ENCODE measurements at regions not wholly inside any gene's neighbourhood (a gene's known extent, or its start where the extent isn't known, plus 50 kb on each side); places are given as distances from the start of the nearest gene placed in this dataset.

DNA sequence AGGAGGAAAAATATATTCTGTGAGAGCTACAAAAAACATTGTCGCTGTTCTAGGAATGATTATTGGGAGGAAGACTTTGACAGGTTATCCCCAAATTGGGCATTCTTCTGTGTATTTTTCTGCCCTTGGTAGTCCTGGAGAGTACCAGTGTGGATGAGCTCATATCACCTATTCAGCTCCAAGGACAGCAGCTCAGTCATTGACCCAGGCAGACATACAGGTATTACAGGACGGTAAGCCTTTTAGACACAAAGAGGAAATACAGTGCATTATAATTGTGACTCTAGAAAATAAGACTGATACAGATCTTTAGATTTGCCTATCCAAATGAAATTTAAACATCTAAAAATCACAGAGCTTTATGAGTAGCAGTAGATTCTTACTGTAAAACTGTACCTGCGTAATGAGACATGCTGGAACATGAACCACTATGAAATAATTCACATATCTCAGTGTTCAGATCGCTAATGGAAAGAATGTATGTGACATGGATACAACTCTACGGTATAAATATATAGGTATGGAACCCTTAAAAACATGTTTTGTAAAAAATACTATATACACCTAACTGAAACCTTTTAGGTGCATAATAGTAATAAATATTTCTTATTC lies 56.0 kb downstream of the PLK2 start:
- 100% methylated on average over 1 of the region's 5 CpGs for WGBS (ENCODE audit: insufficient coverage)
- H3K4me3 Mint-ChIP-seq: no peak overlapping the region
- H3K27me3 ChIP-seq (replicated peaks in 1 of 4; ENCODE audit: control extremely low read depth in 1 of 4, control insufficient read depth in 3 of 4, insufficient read depth in 4 of 4, low read length in 3 of 4): no peaks in the 10 kb centered on the region
- ChIA-PET POLR2A (no interaction called here), CTCF (no interaction called here)
- no peak overlapping the region for H3K4me2 ChIP-seq (replicated peaks; ENCODE audit: low read depth, low read length, poor library complexity, severe bottlenecking)
- H4K20me1 ChIP-seq (ENCODE audit: control insufficient read depth, insufficient read depth, low read length, poor library complexity, severe bottlenecking): no peaks in the 10 kb centered on the region
- H2AFZ ChIP-seq (ENCODE audit: insufficient read depth, low read depth, low read length, poor library complexity, severe bottlenecking): no peak overlapping the region
- TF ChIP-seq, protein P1, sequence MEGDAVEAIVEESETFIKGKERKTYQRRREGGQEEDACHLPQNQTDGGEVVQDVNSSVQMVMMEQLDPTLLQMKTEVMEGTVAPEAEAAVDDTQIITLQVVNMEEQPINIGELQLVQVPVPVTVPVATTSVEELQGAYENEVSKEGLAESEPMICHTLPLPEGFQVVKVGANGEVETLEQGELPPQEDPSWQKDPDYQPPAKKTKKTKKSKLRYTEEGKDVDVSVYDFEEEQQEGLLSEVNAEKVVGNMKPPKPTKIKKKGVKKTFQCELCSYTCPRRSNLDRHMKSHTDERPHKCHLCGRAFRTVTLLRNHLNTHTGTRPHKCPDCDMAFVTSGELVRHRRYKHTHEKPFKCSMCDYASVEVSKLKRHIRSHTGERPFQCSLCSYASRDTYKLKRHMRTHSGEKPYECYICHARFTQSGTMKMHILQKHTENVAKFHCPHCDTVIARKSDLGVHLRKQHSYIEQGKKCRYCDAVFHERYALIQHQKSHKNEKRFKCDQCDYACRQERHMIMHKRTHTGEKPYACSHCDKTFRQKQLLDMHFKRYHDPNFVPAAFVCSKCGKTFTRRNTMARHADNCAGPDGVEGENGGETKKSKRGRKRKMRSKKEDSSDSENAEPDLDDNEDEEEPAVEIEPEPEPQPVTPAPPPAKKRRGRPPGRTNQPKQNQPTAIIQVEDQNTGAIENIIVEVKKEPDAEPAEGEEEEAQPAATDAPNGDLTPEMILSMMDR (IDR thresholded peaks at IDR 0.05): no peak
- TF ChIP-seq EZH2 (IDR thresholded peaks at IDR 0.05; ENCODE audit: borderline replicate concordance, insufficient read depth, low read depth, low read length, poor library complexity, severe bottlenecking): no peak
- no peaks in the 10 kb centered on the region for H3K9me3 Mint-ChIP-seq (ENCODE audit: insufficient read depth)
- H3K4me3 ChIP-seq (ENCODE audit: control extremely low read depth in 1 of 5, extremely low read depth in 1 of 5, insufficient read depth in 1 of 5, low read depth in 2 of 5, low read length in 4 of 5): no peak overlapping the region
- H3K9ac ChIP-seq (ENCODE audit: low read length): no peak overlapping the region
- intact Hi-C loops (cut with micrococcal nuclease): no loop called here
- H3K9me3 ChIP-seq (ENCODE audit: control extremely low read depth in 1 of 3, control insufficient read depth in 2 of 3, insufficient read depth in 1 of 3, low read length in 2 of 3): no peaks in the 10 kb centered on the region
- H3K79me2 ChIP-seq (ENCODE audit: control insufficient read depth, insufficient read depth, low read length): no peaks in the 10 kb centered on the region
- peaks cover 8% of the 10 kb centered on the region for H3K27me3 Mint-ChIP-seq
- no peak overlapping the region for H3K27ac ChIP-seq (ENCODE audit: low read length in 2 of 2)
- DNase-seq: no peak
- H3K4me1 Mint-ChIP-seq: no peaks in the 10 kb centered on the region
- ATAC-seq (ENCODE audit: low read depth): no peak
- H3K36me3 ChIP-seq (replicated peaks in 1 of 2; ENCODE audit: control extremely low read depth in 1 of 2, control insufficient read depth in 1 of 2, extremely low read depth in 1 of 2, insufficient read depth in 2 of 2, low read length in 1 of 2): no peaks in the 10 kb centered on the region
- no peaks in the 10 kb centered on the region for H3K4me1 ChIP-seq (ENCODE audit: control insufficient read depth in 2 of 2, insufficient read depth in 2 of 2, low read length in 2 of 2)
- no peak overlapping the region for H3K27ac Mint-ChIP-seq

DNA sequence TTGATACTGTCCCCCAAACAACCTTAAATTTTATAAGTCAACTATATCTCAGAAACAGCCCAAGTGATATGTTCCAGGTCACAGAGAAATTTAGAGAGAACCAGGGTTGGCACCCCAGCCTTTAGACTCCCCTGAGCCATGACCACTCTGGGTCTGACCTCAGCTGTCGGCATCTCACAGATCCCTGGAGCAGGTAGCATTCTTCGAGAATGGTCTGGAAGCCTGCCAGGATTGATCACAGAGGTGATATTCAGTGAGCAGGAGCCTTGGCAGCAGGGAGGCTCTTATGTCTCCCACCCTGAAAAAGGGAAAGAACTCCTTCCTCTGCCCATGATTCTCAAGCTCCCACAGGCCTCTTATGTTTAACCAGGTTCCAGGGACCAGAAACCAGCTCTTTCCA lies 58.2 kb downstream of the PLK2 start:
- intact Hi-C loops (cut with micrococcal nuclease): no loop called here
- POLR2A ChIA-PET: no interaction called here

More for the DNA sequence above, 58.2 kb downstream of the PLK2 start:
- no peaks in the 10 kb centered on the region for H3K79me2 ChIP-seq (ENCODE audit: control insufficient read depth, insufficient read depth, low read length)
- Mint-ChIP-seq H3K4me3 (no peak overlapping the region), H3K4me1 (no peaks in the 10 kb centered on the region), H3K9me3 (ENCODE audit: insufficient read depth) (no peaks in the 10 kb centered on the region), H3K27me3 (no peaks in the 10 kb centered on the region), H3K27ac (no peak overlapping the region)
- no peak overlapping the region for H3K4me2 ChIP-seq (replicated peaks; ENCODE audit: low read depth, low read length, poor library complexity, severe bottlenecking)
- H2AFZ ChIP-seq (ENCODE audit: insufficient read depth, low read depth, low read length, poor library complexity, severe bottlenecking): no peak overlapping the region
- no peak for ATAC-seq (ENCODE audit: low read depth)
- H3K4me1 ChIP-seq (ENCODE audit: control insufficient read depth in 2 of 2, insufficient read depth in 2 of 2, low read length in 2 of 2): no peaks in the 10 kb centered on the region
- H4K20me1 ChIP-seq (ENCODE audit: control insufficient read depth, insufficient read depth, low read length, poor library complexity, severe bottlenecking): no peaks in the 10 kb centered on the region
- DNase-seq: no peak
- H3K9ac ChIP-seq (ENCODE audit: low read length): no peak overlapping the region
- CTCF ChIA-PET: no interaction called here
- no peaks in the 10 kb centered on the region for H3K9me3 ChIP-seq (ENCODE audit: control extremely low read depth in 1 of 3, control insufficient read depth in 2 of 3, insufficient read depth in 1 of 3, low read length in 2 of 3)
- 86% methylated on average over 2 of the region's 2 CpGs for WGBS (ENCODE audit: insufficient coverage)
- no peaks in the 10 kb centered on the region for H3K36me3 ChIP-seq (replicated peaks in 1 of 2; ENCODE audit: control extremely low read depth in 1 of 2, control insufficient read depth in 1 of 2, extremely low read depth in 1 of 2, insufficient read depth in 2 of 2, low read length in 1 of 2)
- no peak overlapping the region for H3K4me3 ChIP-seq (ENCODE audit: control extremely low read depth in 1 of 5, extremely low read depth in 1 of 5, insufficient read depth in 1 of 5, low read depth in 2 of 5, low read length in 4 of 5)
- no peak for TF ChIP-seq EZH2 (IDR thresholded peaks at IDR 0.05; ENCODE audit: borderline replicate concordance, insufficient read depth, low read depth, low read length, poor library complexity, severe bottlenecking)
- no peaks in the 10 kb centered on the region for H3K27me3 ChIP-seq (replicated peaks in 1 of 4; ENCODE audit: control extremely low read depth in 1 of 4, control insufficient read depth in 3 of 4, insufficient read depth in 4 of 4, low read length in 3 of 4)
- H3K27ac ChIP-seq (ENCODE audit: low read length in 2 of 2): no peak overlapping the region
